Esophagus squamous epithelium (tissue), 5 donors: ENCODE measurements at regions not wholly inside any gene's neighbourhood (a gene's known extent, or its start where the extent isn't known, plus 50 kb on each side); places are given as distances from the start of the nearest gene placed in this dataset.

Experiments
- DNase-seq: peaks from one replicate; lab custom pipeline; 2025; lab: John Stamatoyannopoulos, UW
- H3K27ac ChIP-seq, 4 donors: fragments of 200-600 bp; sonication (generic); one replicate each; pipeline ENCODE4 v1.5.1; 2016 to 2019; ENCODE audit warnings: mild to moderate bottlenecking in 1 of 4
- H3K27me3 ChIP-seq, 4 donors: fragments of 200-600 bp; sonication (generic); 1 replicate in 3 of 4; 2 replicates in 1 of 4; pipeline versions ENCODE4 v1.5.1 to v1.6.0; 2017 to 2021; ENCODE audit warnings: antibody characterized with exemption in 1 of 4
- H3K36me3 ChIP-seq, 3 donors: fragments of 200-600 bp; sonication (generic); one replicate each; pipeline ENCODE4 v1.5.1; 2016 to 2019
- H3K4me1 ChIP-seq, 3 donors: fragments of 200-600 bp; sonication (generic); one replicate each; pipeline ENCODE4 v1.5.1; 2017 to 2019
- H3K4me3 ChIP-seq, 4 donors: fragments of 200-600 bp; sonication (generic); 1 replicate in 3 of 4; 2 replicates in 1 of 4; pipeline ENCODE4 v1.5.1; 2016 to 2019; ENCODE audit warnings: mild to moderate bottlenecking in 2 of 4, moderate library complexity in 1 of 4
- H3K9me3 ChIP-seq, 3 donors: fragments of 200-600 bp; sonication (generic); one replicate each; pipeline ENCODE4 v1.5.1; 2016 to 2019
- POLR2A ChIP-seq, 4 donors: fragments of 450-650 bp; IDR thresholded peaks; one replicate each; pipeline ENCODE4 v1.6.1; 2017; ENCODE audit warnings: antibody characterized with exemption in 4 of 4, mild to moderate bottlenecking in 4 of 4, moderate library complexity in 3 of 4
- WGBS, 2 donors: methylation state at CpG; one replicate each; pipeline ENCODE4 v1.1.5; 2018; 5-methylcytosine and 5-hydroxymethylcytosine counted together
- intact Hi-C: fragments of 100-400 bp; cut with DNase I; formaldehyde crosslinking; loops from one replicate; pipeline ENCODE4 v1.15.0; 2022
- TF ChIP-seq, protein P1 (sequence below), 6 experiments: fragments of 450-650 bp in 4 of 6; fragments of 200-600 bp in 2 of 6; sonication (generic) in 2 of 6; IDR thresholded peaks; one replicate each; pipeline ENCODE4 v1.5.1; 2016 to 2019; ENCODE audit warnings: antibody characterized with exemption in 6 of 6, mild to moderate bottlenecking in 4 of 6, moderate library complexity in 4 of 6
- donor health status: DM: yes; HTN: yes; CAD: no.

DNA sequence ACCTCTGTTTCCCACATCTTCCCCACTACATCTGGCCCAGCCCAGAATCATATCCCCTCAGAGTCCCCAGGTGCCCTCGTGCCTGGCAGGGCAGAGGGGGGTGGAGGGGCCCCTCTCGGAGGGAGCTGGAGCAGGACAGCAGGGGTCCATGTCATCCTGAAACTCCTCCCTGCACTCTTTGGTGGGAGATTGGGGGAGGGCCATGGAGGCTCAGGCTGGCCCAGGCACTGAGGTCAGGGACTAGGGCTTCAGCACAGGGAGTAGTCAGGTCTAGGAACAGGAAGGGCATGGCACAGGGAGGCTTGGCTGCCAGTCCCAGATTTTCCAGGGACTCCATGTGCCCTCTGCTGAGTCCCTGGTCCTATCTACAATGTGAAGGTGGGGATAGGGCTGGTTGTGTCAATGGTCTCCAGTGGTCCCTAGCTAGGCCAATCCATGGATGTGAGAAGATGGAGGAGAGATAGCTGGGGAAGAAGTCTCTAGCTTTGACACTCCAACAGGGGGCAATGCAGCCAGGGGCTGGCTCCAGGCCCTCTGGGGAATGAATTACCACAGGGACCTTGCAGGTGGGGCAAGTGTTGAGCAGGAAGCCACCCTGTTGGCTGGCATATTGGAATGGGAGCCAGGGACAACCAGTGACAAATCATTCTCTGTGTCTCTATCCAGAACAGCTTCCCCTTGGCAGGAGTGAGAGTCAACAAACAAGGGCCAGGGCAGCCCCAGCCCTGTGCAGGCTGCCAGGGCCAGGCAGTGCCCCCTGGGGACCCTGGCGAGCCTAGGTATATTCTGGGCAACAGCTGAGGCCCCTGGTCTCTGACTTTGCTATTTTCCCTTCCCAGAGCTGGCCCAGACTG, 154.4 kb downstream of the EFNB1 start:
- H3K36me3 ChIP-seq: no peaks in the 10 kb centered on the region
- WGBS, 2 donors: no CpG with 5 or more reads among the region's 3 CpGs
- no peaks in the 10 kb centered on the region for H3K9me3 ChIP-seq
- intact Hi-C loops: no loop called here
- H3K4me3 ChIP-seq: no peak overlapping the region
- H3K27ac ChIP-seq: no peak overlapping the region
- peaks cover 0 to 3% (median 0%) of the 10 kb centered on the region in 3 donors for H3K4me1 ChIP-seq
- no peaks in the 10 kb centered on the region for H3K27me3 ChIP-seq
- no peak for DNase-seq
- no peak for TF ChIP-seq POLR2A (IDR thresholded peaks at IDR 0.05)
- TF ChIP-seq, protein P1, sequence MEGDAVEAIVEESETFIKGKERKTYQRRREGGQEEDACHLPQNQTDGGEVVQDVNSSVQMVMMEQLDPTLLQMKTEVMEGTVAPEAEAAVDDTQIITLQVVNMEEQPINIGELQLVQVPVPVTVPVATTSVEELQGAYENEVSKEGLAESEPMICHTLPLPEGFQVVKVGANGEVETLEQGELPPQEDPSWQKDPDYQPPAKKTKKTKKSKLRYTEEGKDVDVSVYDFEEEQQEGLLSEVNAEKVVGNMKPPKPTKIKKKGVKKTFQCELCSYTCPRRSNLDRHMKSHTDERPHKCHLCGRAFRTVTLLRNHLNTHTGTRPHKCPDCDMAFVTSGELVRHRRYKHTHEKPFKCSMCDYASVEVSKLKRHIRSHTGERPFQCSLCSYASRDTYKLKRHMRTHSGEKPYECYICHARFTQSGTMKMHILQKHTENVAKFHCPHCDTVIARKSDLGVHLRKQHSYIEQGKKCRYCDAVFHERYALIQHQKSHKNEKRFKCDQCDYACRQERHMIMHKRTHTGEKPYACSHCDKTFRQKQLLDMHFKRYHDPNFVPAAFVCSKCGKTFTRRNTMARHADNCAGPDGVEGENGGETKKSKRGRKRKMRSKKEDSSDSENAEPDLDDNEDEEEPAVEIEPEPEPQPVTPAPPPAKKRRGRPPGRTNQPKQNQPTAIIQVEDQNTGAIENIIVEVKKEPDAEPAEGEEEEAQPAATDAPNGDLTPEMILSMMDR (IDR thresholded peaks at IDR 0.05): no peak

DNA sequence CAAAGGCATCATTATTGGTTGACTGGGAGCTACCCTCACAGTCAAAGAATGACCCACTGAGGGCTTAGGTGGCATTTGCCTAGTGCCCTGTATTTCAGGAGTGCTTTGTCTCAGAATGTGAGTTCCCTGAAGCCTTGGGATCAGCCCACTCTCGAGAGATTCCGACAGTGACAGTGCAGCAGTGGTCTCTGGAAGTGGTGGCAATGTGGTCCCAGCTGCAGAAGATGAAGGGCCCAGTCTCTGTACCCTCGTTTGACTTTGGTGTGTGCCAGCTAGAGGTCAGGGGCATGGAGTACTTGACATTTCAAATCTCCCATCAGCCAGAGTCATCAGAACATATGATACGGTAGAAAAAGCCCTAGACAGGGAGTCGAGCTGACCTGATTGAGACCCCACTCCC, 153.7 kb downstream of the EFNB1 start:
- DNase-seq: no peak
- H3K36me3 ChIP-seq: no peaks in the 10 kb centered on the region
- H3K4me1 ChIP-seq: peaks cover 0 to 4% (median 0%) of the 10 kb centered on the region in 3 donors
- intact Hi-C loops: no loop called here
- H3K4me3 ChIP-seq: no peak overlapping the region
- H3K27ac ChIP-seq: no peak overlapping the region
- H3K27me3 ChIP-seq: no peaks in the 10 kb centered on the region
- TF ChIP-seq, protein P1 (IDR thresholded peaks at IDR 0.05): no peak
- TF ChIP-seq POLR2A (IDR thresholded peaks at IDR 0.05): no peak
- no peaks in the 10 kb centered on the region for H3K9me3 ChIP-seq
- 78 to 80% methylated on average over 1 to 4 of the region's 5 CpGs for WGBS, 2 donors

DNA sequence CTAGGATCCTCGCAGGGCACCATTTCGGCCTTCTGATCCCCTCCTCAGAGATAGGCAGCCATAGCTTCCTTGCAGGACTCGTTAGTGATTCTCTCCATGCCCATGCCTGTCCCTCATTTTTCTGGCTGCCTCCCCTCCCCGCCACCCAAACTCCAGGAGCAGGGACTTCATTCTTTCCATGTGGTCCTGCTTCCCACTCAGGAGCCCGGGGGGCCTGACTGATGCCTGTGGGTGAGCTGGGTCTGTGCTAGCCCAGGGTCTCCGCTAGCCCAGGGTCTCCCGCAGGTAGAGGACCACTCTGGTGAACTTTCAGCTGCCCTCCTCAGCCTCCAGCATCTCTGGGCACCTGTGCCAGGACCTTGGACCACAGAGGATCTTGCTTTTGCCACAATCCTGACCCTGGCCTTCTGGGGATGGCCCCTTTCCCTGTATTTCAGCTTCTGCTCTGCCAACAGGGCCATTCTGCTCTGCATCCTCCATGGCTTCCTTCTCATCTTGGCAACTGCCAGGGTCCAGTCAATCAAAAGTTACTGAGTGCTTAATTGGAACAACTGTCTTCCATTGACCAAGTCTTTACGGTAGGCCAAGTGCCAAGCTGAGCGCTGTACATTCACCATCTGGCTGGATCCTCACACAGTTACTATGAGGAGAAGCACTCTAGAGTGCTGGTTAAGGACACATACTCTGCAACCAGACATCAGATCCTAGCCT, 152.2 kb downstream of the EFNB1 start:
- DNase-seq: no peak
- H3K27me3 ChIP-seq: no peaks in the 10 kb centered on the region
- intact Hi-C loops: no loop called here
- WGBS, 2 donors: 83 to 100% methylated on average over 2 to 9 of the region's 9 CpGs
- H3K9me3 ChIP-seq: no peaks in the 10 kb centered on the region
- no peaks in the 10 kb centered on the region for H3K36me3 ChIP-seq
- TF ChIP-seq, protein P1 (IDR thresholded peaks at IDR 0.05): no peak
- TF ChIP-seq POLR2A (IDR thresholded peaks at IDR 0.05): no peak
- H3K4me1 ChIP-seq: peaks cover 0 to 4% (median 0%) of the 10 kb centered on the region in 3 donors
- H3K27ac ChIP-seq: no peak overlapping the region
- H3K4me3 ChIP-seq: no peak overlapping the region

DNA sequence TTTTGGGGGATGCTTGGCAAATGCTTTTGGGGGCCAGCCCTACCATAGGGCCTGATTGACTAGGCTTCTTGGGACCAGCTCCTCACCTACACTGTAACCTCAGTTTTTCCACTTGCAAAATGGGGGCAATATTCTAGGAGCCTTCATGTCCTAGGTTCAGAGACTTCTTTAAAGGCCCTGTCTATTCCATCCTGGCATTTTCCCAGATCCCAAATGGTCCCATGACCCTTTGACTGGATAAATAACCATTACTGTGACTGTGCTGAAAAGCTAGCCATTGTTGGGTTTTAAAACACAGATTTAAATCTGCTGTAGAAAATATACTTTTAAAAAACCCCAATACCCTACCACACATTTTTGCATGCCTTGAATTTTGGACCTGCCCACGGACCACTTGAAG, 149.8 kb downstream of the EFNB1 start:
- Histone ChIP-seq H3K36me3 (no peaks in the 10 kb centered on the region), H3K4me1 (peaks cover 0 to 4% (median 0%) of the 10 kb centered on the region in 3 donors), H3K9me3 (peaks cover 0 to 4% (median 0%) of the 10 kb centered on the region in 3 donors), H3K27me3 (no peaks in the 10 kb centered on the region), H3K4me3 (no peak overlapping the region), H3K27ac (no peak overlapping the region)
- TF ChIP-seq, protein P1 (IDR thresholded peaks at IDR 0.05): no peak
- TF ChIP-seq POLR2A (IDR thresholded peaks at IDR 0.05): no peak
- WGBS, 2 donors: 33 to 50% methylated on average over 1 of the region's 1 CpG
- intact Hi-C loops: no loop called here
- DNase-seq: no peak

- Histone ChIP-seq H3K4me3 (no peak overlapping the region), H3K4me1 (peaks cover 0 to 4% (median 0%) of the 10 kb centered on the region in 3 donors), H3K36me3 (no peaks in the 10 kb centered on the region), H3K9me3 (peaks cover 0 to 6% (median 0%) of the 10 kb centered on the region in 3 donors), H3K27ac (no peak overlapping the region), H3K27me3 (no peaks in the 10 kb centered on the region)
- TF ChIP-seq, protein P1 (IDR thresholded peaks at IDR 0.05): no peak
- TF ChIP-seq POLR2A (IDR thresholded peaks at IDR 0.05): no peak
- 0% methylated on average over 1 of the region's 7 CpGs; no CpG with 5 or more reads in 1 of the 2 donors for WGBS, 2 donors
- DNase-seq: no peak
- intact Hi-C loops: no loop called here
Observed at GRCh38 chrX:68978255-68978654, 149.4 kb downstream of the EFNB1 start.
